ENCODE measurements at regions not wholly inside any gene's neighbourhood (a gene's known extent, or its start where the extent isn't known, plus 50 kb on each side); places are given as distances from the start of the nearest gene placed in this dataset.
A peak's percentile ranks its signal among the peaks of the same experiment; 100 is the strongest.

- ATAC-seq (no peak), DNase-seq (no peak)
Observed at GRCh38 chr20:40491009-40491590, 197.9 kb downstream of the MAFB start.

GRCh38 chr20:40489886-40490285 lies 199.2 kb downstream of the MAFB start:
- DNase-seq (no peak), ATAC-seq (no peak)

GRCh38 chr20:40488401-40488800 lies 200.6 kb downstream of the MAFB start:
- DNase-seq, result no peak
- ATAC-seq, result no peak

GRCh38 chr20:40486297-40486696 lies 202.7 kb downstream of the MAFB start:
- ATAC-seq, result no peak
- DNase-seq, result no peak

- DNase-seq, result no peak
Observed at GRCh38 chr20:40481743-40482458, 207.1 kb downstream of the MAFB start.

GRCh38 chr20:40481337-40481736 lies 207.7 kb downstream of the MAFB start:
- DNase-seq (no peak), ATAC-seq (no peak)

More at GRCh38 chr20:40481743-40482458, 207.1 kb downstream of the MAFB start:
- no peak for ATAC-seq

GRCh38 chr20:40477805-40478204 lies 211.2 kb downstream of the MAFB start:
- DNase-seq (no peak), ATAC-seq (no peak)

GRCh38 chr20:40476461-40476860 lies 212.6 kb downstream of the MAFB start:
- DNase-seq, result no peak
- ATAC-seq, result no peak

- ATAC-seq, result no peak
- no peak for DNase-seq
Observed at GRCh38 chr20:40472905-40473304, 216.1 kb downstream of the MAFB start.

GRCh38 chr20:40471261-40471629 lies 217.8 kb downstream of the MAFB start:
- no peak for DNase-seq
- ATAC-seq, result peak; percentile 14

- no peak for ATAC-seq
- DNase-seq, result no peak
Observed at GRCh38 chr20:40470445-40471260, 218.4 kb downstream of the MAFB start.

GRCh38 chr20:40468759-40469158 lies 220.3 kb downstream of the MAFB start:
- DNase-seq (no peak), ATAC-seq (no peak)

- ATAC-seq (no peak), DNase-seq (no peak)
Observed at GRCh38 chr20:40467703-40468411, 221.2 kb downstream of the MAFB start.

- no peak for ATAC-seq
- DNase-seq, result no peak
Observed at GRCh38 chr20:40467067-40467466, 222.0 kb downstream of the MAFB start.

GRCh38 chr20:40464731-40465208 lies 224.3 kb downstream of the MAFB start:
- no peak for ATAC-seq

GRCh38 chr20:40463171-40463570 lies 225.9 kb downstream of the MAFB start:
- ATAC-seq, result no peak
- no peak for DNase-seq

More at GRCh38 chr20:40464731-40465208, 224.3 kb downstream of the MAFB start:
- no peak for DNase-seq

- DNase-seq (no peak), ATAC-seq (no peak)
Observed at GRCh38 chr20:40462566-40462965, 226.5 kb downstream of the MAFB start.

GRCh38 chr20:40459299-40459698 lies 229.7 kb downstream of the MAFB start:
- no peak for DNase-seq
- no peak for ATAC-seq

- DNase-seq, result no peak
- no peak for ATAC-seq
Observed at GRCh38 chr20:40457404-40457803, 231.6 kb downstream of the MAFB start.

- DNase-seq (no peak), ATAC-seq (no peak)
Observed at GRCh38 chr20:40452758-40453157, 236.3 kb downstream of the MAFB start.

GRCh38 chr20:40451552-40451951 lies 237.5 kb downstream of the MAFB start:
- ATAC-seq (no peak), DNase-seq (no peak)

GRCh38 chr20:40449974-40450616 lies 238.9 kb downstream of the MAFB start:
- ATAC-seq (no peak), DNase-seq (no peak)
